ENCODE measurements at regions not wholly inside any gene's neighbourhood (a gene's known extent, or its start where the extent isn't known, plus 50 kb on each side); places are given as distances from the start of the nearest gene placed in this dataset.

DNA sequence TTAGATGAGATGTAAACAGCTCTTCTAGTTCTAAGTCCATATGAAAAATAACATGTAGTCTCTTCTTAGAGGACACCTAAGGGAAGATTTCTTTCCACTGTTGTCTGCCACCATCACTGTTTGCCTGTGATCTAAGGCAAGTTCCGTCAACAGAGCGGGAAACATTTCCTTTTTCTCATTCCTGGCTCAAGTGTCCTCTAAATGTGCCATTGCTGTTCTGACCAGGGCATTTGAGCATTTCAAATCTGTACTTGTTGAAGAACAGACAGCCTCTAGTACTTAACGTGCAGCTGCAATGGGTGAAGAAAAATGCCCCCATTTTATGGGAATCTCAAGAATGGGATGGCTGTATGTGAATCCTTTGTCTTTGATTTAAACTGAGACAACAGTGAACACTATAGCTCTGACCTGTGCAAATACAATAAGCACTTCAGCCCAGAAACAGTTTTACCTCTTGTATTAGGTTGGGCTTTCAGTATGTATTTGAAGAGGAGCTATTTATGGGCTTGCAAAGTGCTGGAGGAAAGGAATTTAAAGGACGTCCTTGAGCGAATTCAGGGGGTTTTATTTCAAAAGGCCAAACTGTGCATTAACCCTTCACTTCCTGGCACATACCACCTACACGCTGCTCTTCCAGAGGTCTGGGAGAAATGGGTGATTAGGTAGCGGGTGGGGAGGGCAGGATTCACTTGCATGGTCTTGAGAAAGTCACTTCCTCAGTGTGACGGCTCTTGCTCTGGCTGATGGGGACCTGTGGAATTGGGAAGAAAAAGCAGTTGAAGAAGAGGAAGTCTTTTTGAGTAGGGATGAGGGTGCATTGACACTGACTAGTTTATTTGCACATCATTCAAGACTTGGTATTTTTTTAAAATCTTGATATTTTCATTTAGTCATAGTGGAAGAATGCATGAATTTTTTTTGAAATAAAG is 66.1 kb downstream of the THNSL1 start:
- TF ChIP-seq, protein P1, sequence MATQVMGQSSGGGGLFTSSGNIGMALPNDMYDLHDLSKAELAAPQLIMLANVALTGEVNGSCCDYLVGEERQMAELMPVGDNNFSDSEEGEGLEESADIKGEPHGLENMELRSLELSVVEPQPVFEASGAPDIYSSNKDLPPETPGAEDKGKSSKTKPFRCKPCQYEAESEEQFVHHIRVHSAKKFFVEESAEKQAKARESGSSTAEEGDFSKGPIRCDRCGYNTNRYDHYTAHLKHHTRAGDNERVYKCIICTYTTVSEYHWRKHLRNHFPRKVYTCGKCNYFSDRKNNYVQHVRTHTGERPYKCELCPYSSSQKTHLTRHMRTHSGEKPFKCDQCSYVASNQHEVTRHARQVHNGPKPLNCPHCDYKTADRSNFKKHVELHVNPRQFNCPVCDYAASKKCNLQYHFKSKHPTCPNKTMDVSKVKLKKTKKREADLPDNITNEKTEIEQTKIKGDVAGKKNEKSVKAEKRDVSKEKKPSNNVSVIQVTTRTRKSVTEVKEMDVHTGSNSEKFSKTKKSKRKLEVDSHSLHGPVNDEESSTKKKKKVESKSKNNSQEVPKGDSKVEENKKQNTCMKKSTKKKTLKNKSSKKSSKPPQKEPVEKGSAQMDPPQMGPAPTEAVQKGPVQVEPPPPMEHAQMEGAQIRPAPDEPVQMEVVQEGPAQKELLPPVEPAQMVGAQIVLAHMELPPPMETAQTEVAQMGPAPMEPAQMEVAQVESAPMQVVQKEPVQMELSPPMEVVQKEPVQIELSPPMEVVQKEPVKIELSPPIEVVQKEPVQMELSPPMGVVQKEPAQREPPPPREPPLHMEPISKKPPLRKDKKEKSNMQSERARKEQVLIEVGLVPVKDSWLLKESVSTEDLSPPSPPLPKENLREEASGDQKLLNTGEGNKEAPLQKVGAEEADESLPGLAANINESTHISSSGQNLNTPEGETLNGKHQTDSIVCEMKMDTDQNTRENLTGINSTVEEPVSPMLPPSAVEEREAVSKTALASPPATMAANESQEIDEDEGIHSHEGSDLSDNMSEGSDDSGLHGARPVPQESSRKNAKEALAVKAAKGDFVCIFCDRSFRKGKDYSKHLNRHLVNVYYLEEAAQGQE (IDR thresholded peaks at IDR 0.05; ENCODE audit: insufficient replicate concordance, low read depth) = no peak
- TF ChIP-seq, protein P2, sequence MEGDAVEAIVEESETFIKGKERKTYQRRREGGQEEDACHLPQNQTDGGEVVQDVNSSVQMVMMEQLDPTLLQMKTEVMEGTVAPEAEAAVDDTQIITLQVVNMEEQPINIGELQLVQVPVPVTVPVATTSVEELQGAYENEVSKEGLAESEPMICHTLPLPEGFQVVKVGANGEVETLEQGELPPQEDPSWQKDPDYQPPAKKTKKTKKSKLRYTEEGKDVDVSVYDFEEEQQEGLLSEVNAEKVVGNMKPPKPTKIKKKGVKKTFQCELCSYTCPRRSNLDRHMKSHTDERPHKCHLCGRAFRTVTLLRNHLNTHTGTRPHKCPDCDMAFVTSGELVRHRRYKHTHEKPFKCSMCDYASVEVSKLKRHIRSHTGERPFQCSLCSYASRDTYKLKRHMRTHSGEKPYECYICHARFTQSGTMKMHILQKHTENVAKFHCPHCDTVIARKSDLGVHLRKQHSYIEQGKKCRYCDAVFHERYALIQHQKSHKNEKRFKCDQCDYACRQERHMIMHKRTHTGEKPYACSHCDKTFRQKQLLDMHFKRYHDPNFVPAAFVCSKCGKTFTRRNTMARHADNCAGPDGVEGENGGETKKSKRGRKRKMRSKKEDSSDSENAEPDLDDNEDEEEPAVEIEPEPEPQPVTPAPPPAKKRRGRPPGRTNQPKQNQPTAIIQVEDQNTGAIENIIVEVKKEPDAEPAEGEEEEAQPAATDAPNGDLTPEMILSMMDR (IDR thresholded peaks at IDR 0.05; ENCODE audit: insufficient read depth, low read length) = no peak
- TF ChIP-seq GABPA (IDR thresholded peaks at IDR 0.05; ENCODE audit: low read depth) (no peak), SPI1 (IDR thresholded peaks at IDR 0.05; ENCODE audit: borderline replicate concordance, low read depth) (no peak), POLR2AphosphoS5 (IDR thresholded peaks at IDR 0.05; ENCODE audit: low read depth) (no peak)
- Histone ChIP-seq H3K27me3 (ENCODE audit: insufficient read depth, poor library complexity, severe bottlenecking) (no peaks in the 10 kb centered on the region), H3K4me3 (replicated peaks; ENCODE audit: insufficient read depth, low read length) (no peak overlapping the region), H3K27ac (replicated peaks) (no peak overlapping the region)
- DNase-seq (ENCODE audit: low read depth in 1 of 2, low spot score in 1 of 2) = no peak

DNA sequence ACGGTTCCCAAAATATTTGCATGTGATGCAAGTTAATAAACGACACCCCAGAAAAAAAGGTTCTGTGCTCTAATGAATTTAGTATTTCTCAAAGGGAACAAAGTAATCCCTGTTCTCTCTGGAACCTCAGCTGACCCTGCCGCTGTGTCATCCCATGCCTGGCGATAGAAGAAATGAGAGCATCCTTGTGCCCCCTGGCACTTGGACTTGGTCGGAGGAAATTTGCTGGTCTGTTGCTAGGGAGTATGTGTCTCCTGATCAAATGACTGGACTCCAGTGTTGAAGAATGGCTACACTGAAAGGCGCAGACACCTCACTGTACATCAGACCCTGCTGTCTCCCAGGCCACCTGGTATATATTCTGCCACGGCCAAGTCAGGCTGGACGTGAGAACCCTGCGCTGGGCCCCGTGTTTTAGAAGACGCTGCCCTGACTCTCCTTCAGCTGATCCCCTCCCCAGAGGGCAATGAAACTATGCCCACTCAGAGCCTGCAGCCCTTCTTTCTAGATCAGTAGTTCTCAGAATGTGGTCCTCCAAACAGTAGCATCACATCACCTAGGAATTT is 67.2 kb downstream of the THNSL1 start:
- no peak overlapping the region for H3K4me3 ChIP-seq (replicated peaks; ENCODE audit: insufficient read depth, low read length)
- TF ChIP-seq SPI1 (IDR thresholded peaks at IDR 0.05; ENCODE audit: borderline replicate concordance, low read depth) = no peak
- no peak for TF ChIP-seq GABPA (IDR thresholded peaks at IDR 0.05; ENCODE audit: low read depth)
- TF ChIP-seq, protein P1 (IDR thresholded peaks at IDR 0.05; ENCODE audit: insufficient replicate concordance, low read depth) = no peak
- TF ChIP-seq POLR2AphosphoS5 (IDR thresholded peaks at IDR 0.05; ENCODE audit: low read depth) = no peak
- TF ChIP-seq, protein P2 (IDR thresholded peaks at IDR 0.05; ENCODE audit: insufficient read depth, low read length) = no peak
- no peak overlapping the region for H3K27ac ChIP-seq (replicated peaks)
- DNase-seq (ENCODE audit: low read depth in 1 of 2, low spot score in 1 of 2) = no peak
- H3K27me3 ChIP-seq (ENCODE audit: insufficient read depth, poor library complexity, severe bottlenecking) = no peaks in the 10 kb centered on the region

DNA sequence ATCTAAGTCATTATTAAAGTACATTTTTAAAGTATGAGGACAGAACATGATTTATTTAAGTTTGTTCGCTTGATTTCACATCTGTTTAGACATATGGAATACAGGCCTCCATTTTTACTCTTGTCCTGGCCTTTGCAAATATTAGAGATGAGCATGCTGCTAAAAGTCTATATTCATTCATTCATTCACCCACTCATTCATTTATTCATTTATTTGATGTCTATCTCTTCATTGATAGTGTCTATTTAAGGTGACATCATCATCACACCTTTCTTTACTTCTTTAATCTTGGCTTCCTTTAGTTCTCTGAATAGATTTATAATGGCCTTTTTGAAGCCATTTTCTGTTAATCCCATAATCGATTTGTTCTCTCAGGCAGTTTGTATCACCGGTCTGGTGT is 68.0 kb downstream of the THNSL1 start:
- TF ChIP-seq POLR2AphosphoS5 (IDR thresholded peaks at IDR 0.05; ENCODE audit: low read depth) (no peak), SPI1 (IDR thresholded peaks at IDR 0.05; ENCODE audit: borderline replicate concordance, low read depth) (no peak), GABPA (IDR thresholded peaks at IDR 0.05; ENCODE audit: low read depth) (no peak)
- TF ChIP-seq, protein P1 (IDR thresholded peaks at IDR 0.05; ENCODE audit: insufficient replicate concordance, low read depth) = no peak
- TF ChIP-seq, protein P2 (IDR thresholded peaks at IDR 0.05; ENCODE audit: insufficient read depth, low read length) = no peak
- Histone ChIP-seq H3K27me3 (ENCODE audit: insufficient read depth, poor library complexity, severe bottlenecking) (no peaks in the 10 kb centered on the region), H3K27ac (replicated peaks) (no peak overlapping the region), H3K4me3 (replicated peaks; ENCODE audit: insufficient read depth, low read length) (no peak overlapping the region)
- DNase-seq (ENCODE audit: low read depth in 1 of 2, low spot score in 1 of 2) = no peak

Measured in HL-60 (cell line).